ENCODE measurements at regions not wholly inside any gene's neighbourhood (a gene's known extent, or its start where the extent isn't known, plus 50 kb on each side); places are given as distances from the start of the nearest gene placed in this dataset.
A peak's percentile ranks its signal among the peaks of the same experiment; 100 is the strongest.
"Not testable (repeated sequence)": the region's sequence is repeated elsewhere in the genome, so short reads cannot be mapped to it uniquely, and the experiment has no call there.

DNA sequence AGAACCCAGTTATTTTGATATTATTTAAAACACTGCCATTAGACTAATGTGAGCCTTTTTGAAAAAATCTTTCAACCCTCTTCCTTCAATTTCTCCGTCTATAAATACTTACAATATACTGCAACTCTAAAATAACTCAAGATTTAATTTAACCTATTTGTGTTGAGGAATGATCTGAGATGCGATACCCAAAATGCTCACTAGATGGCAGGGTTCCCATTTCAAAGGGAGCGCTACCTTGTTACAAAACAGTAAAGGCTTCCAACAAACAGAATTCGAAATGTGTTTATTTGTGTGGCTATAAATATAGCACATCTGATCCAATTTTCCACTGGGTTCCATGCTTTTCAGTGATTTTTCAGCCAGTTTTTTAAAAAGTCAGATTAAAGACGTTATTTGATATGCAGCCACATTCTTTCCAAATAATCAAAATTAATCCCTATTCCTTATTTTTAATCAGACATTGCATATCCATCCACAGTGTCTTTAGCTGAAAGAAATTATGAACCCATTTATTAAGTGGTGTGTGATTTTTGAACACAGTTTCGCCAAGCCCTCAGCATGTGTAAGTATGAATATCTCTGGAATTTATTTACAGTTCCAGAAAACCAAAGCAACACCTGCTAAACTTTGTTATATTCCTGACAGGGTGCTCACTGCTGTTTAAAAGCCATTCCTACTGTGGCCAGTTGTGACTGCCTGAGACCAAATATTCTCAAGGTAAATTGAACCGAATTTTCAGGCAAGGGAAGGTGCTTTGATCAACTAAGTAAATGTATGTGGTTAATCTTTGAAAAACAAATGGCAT, 668.0 kb upstream of the LCORL start:
- in situ Hi-C loops (cut with MboI; ENCODE audit: low sequenced_read_pairs in 4 of 4) (loop anchor here (10.0 to 25.0 kb wide), 2 partner anchors 1995 to 1998 kb away; no protein-coding TSS in a partner anchor), intact Hi-C loops (cut with DNase I; ENCODE audit: low total_unique reads) (loop anchor here (2.0 kb wide), 1 partner anchor 1995 kb away; no protein-coding TSS in a partner anchor)
- ATAC-seq (peak; percentile 50 to 56), DNase-seq (peak; percentile 6 to 21)
- TF ChIP-seq, protein P1, sequence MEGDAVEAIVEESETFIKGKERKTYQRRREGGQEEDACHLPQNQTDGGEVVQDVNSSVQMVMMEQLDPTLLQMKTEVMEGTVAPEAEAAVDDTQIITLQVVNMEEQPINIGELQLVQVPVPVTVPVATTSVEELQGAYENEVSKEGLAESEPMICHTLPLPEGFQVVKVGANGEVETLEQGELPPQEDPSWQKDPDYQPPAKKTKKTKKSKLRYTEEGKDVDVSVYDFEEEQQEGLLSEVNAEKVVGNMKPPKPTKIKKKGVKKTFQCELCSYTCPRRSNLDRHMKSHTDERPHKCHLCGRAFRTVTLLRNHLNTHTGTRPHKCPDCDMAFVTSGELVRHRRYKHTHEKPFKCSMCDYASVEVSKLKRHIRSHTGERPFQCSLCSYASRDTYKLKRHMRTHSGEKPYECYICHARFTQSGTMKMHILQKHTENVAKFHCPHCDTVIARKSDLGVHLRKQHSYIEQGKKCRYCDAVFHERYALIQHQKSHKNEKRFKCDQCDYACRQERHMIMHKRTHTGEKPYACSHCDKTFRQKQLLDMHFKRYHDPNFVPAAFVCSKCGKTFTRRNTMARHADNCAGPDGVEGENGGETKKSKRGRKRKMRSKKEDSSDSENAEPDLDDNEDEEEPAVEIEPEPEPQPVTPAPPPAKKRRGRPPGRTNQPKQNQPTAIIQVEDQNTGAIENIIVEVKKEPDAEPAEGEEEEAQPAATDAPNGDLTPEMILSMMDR (IDR thresholded peaks at IDR 0.05 in 4 of 5, conservative IDR thresholded peaks at IDR 0.05 in 1 of 5): peak; percentile 31 to 81 (median 64)
- no peak for TF ChIP-seq POLR2A (IDR thresholded peaks at IDR 0.05)
- H3K27ac ChIP-seq: no peak overlapping the region
- H3K9me3 ChIP-seq: no peaks in the 10 kb centered on the region
- no peak overlapping the region for H3K4me3 ChIP-seq
- H3K27me3 ChIP-seq: no peaks in the 10 kb centered on the region
- H3K36me3 ChIP-seq: no peaks in the 10 kb centered on the region
- H3K4me1 ChIP-seq: no peaks in the 10 kb centered on the region

DNA sequence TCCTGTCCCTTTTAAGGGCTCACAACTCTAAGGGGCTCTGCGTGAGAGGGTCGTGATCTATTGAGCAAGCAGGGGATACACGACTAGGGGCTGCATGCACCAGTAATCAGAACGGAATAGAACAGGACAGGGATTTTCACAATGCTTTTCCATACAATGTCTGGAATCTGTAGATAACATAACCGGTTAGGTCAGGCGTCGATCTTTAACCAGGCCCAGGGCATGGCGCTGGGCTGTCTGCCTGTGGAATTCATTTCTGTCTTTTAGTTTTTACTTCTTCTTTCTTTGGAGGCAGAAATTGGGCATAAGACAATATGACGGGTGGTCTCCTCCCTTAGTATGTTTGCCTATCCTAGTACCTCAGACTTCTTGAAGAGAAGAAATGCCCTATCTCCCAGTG, 666.8 kb upstream of the LCORL start:
- H3K4me1 ChIP-seq, DNase-seq, H3K36me3 ChIP-seq, ATAC-seq, H3K4me3 ChIP-seq, H3K27ac ChIP-seq, H3K9me3 ChIP-seq, H3K27me3 ChIP-seq: not testable (repeated sequence)
- in situ Hi-C loops (cut with MboI; ENCODE audit: low sequenced_read_pairs in 4 of 4) (loop anchor here (10.0 to 25.0 kb wide), 2 partner anchors 1996 to 1999 kb away; no protein-coding TSS in a partner anchor), intact Hi-C loops (cut with DNase I; ENCODE audit: low total_unique reads) (loop anchor here (2.0 kb wide), 1 partner anchor 1996 kb away; no protein-coding TSS in a partner anchor)

DNA sequence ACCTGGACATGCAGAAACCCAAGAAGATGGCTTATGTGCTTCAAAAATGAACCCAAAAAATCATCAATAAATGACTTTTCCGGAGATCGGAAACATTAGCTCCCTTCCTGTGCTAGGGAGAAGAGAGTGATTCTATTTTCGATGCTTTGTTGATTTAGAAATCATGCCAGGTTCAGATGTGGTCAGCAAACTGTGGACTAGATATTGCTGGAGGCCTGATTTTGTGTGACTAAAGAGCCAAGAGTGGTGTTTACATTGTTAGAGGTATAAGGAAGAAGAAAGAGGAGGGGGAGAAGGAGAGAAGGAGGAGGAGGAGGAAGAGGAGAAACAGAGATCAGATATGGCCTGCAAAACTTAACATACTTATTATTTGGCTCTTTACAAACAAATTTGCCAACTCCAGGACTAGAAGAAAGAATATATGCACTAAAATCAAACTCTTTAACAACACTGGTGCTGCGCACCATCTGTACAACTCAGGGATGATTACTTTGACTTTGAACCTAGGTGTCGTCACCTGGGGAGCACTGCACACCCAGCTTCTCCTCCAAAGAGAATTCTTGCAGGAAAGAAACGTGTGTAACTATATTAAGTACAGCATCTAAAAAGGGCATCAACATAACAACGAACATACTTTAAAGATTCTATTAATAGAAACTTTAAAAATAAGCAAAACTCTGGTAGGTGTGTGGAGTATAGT, 664.9 kb upstream of the LCORL start:
- in situ Hi-C loops (cut with MboI; ENCODE audit: low sequenced_read_pairs in 4 of 4): loop anchor here (10.0 to 25.0 kb wide), 2 partner anchors 1998 to 2001 kb away; no protein-coding TSS in a partner anchor
- H3K27me3 ChIP-seq: no peaks in the 10 kb centered on the region
- no peak overlapping the region for H3K4me3 ChIP-seq
- ATAC-seq: no peak
- no peak for DNase-seq
- intact Hi-C loops (cut with DNase I; ENCODE audit: low total_unique reads): no loop called here
- no peaks in the 10 kb centered on the region for H3K4me1 ChIP-seq
- no peak for TF ChIP-seq POLR2A (IDR thresholded peaks at IDR 0.05)
- TF ChIP-seq, protein P1 (IDR thresholded peaks at IDR 0.05 in 4 of 5, conservative IDR thresholded peaks at IDR 0.05 in 1 of 5): no peak
- H3K36me3 ChIP-seq: no peaks in the 10 kb centered on the region
- no peaks in the 10 kb centered on the region for H3K9me3 ChIP-seq
- H3K27ac ChIP-seq: no peak overlapping the region

DNA sequence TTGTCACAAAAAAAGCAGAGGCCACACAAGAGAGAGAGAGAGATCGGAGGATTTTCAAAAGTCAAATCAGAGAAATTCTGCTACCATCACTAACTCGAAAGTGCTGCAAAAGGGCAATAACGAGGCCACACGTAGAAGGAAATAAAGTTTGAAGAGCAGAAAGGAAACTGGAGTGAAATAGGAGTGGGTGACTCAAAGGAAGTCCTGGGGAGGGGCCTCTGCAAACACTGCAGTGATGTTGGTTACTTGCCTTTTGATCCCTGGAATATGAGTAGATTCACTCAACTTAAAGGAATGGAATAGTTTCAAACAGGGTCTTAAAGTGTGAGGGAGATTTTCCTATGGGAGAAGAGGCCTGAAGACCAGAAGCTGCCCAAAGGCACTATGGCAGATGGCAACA, 663.4 kb upstream of the LCORL start:
- no peak overlapping the region for H3K27ac ChIP-seq
- intact Hi-C loops (cut with DNase I; ENCODE audit: low total_unique reads) (no loop called here), in situ Hi-C loops (cut with MboI; ENCODE audit: low sequenced_read_pairs in 4 of 4) (loop anchor here (10.0 to 25.0 kb wide), 2 partner anchors 2000 to 2002 kb away; no protein-coding TSS in a partner anchor)
- no peak overlapping the region for H3K4me3 ChIP-seq
- H3K4me1 ChIP-seq: no peaks in the 10 kb centered on the region
- no peaks in the 10 kb centered on the region for H3K27me3 ChIP-seq
- TF ChIP-seq, protein P1 (IDR thresholded peaks at IDR 0.05 in 4 of 5, conservative IDR thresholded peaks at IDR 0.05 in 1 of 5): no peak
- no peak for TF ChIP-seq POLR2A (IDR thresholded peaks at IDR 0.05)
- DNase-seq (no peak), ATAC-seq (no peak)
- H3K36me3 ChIP-seq: no peaks in the 10 kb centered on the region
- H3K9me3 ChIP-seq: no peaks in the 10 kb centered on the region

DNA sequence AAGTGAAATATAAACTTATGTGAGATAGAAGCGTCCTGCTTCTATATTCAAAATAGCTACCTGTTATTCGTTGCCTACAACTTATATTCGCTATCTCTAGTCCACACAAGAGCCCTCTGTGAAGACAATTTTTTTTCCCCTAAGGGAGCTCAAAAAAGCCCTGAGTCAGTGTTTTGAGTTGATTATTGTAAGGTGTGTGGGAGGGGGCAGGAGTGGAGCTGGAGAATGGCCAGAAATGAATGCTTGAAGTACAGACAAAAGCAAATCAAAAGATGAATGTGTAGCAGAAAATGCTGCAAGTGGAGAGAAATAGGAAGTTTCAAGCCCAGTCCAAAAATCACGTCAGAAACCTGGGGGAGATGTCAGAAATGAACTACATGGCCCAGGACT, 655.0 kb upstream of the LCORL start:
- H3K9me3 ChIP-seq: no peaks in the 10 kb centered on the region
- intact Hi-C loops (cut with DNase I; ENCODE audit: low total_unique reads): no loop called here
- H3K4me3 ChIP-seq: no peak overlapping the region
- no peaks in the 10 kb centered on the region for H3K4me1 ChIP-seq
- in situ Hi-C loops (cut with MboI; ENCODE audit: low sequenced_read_pairs in 4 of 4): loop anchor here in 1 of 4 donors (25.0 kb wide), 1 partner anchor 2011 kb away; no protein-coding TSS in a partner anchor
- ATAC-seq: no peak
- TF ChIP-seq, protein P1 (IDR thresholded peaks at IDR 0.05 in 4 of 5, conservative IDR thresholded peaks at IDR 0.05 in 1 of 5): no peak
- no peak for TF ChIP-seq POLR2A (IDR thresholded peaks at IDR 0.05)
- no peak overlapping the region for H3K27ac ChIP-seq
- H3K36me3 ChIP-seq: no peaks in the 10 kb centered on the region
- H3K27me3 ChIP-seq: no peaks in the 10 kb centered on the region
- DNase-seq: no peak

Data from gastrocnemius medialis (tissue), 4 donors.